K562 (cell line): ENCODE measurements at regions not wholly inside any gene's neighbourhood (a gene's known extent, or its start where the extent isn't known, plus 50 kb on each side); places are given as distances from the start of the nearest gene placed in this dataset.

Source experiments
- CBFB ChIP-seq: sonication (generic); formaldehyde crosslinking; IDR thresholded peaks from 2 replicates; pipeline ENCODE4 v1.4.0; 2020; ENCODE audit warnings: mild to moderate bottlenecking, missing genetic modification reagents
- ETS1 ChIP-seq: conservative IDR thresholded peaks from 2 replicates; pipeline ENCODE4 v1.6.1; 2011; ENCODE audit warnings: low read depth, mild to moderate bottlenecking, low read length; ENCODE audit not compliant: control insufficient read depth
- STAT6 ChIP-seq: sonication (generic); formaldehyde crosslinking; IDR thresholded peaks from 2 replicates; pipeline ENCODE4 v1.8.1; 2023; ENCODE audit warnings: mild to moderate bottlenecking, missing genetic modification reagents
- TCF7 ChIP-seq: sonication (generic); IDR thresholded peaks from 2 replicates; pipeline ENCODE4 v1.6.1; 2016; ENCODE audit warnings: antibody characterized with exemption, borderline replicate concordance
- ZBTB26 ChIP-seq: fragments of 450-650 bp; formaldehyde crosslinking; IDR thresholded peaks from 2 replicates; pipeline ENCODE4 v1.4.0; 2022; ENCODE audit warnings: missing genetic modification characterization

- TF ChIP-seq TCF7 (no peak), ZBTB26 (CRISPR knock-in tag) (no peak), CBFB (CRISPR knock-in tag) (no peak), ETS1 (no peak), STAT6 (CRISPR knock-in tag) (no peak)
Measured at GRCh38 chr3:21073561-21073960, 677.4 kb downstream of the ZNF385D start.
